ENCODE measurements at regions not wholly inside any gene's neighbourhood (a gene's known extent, or its start where the extent isn't known, plus 50 kb on each side); places are given as distances from the start of the nearest gene placed in this dataset.
"Not testable (repeated sequence)": the region's sequence is repeated elsewhere in the genome, so short reads cannot be mapped to it uniquely, and the experiment has no call there.

GRCh38 chr7:159306012-159306411, 161.3 kb upstream of the VIPR2 start:
- H3K36me3 Mint-ChIP-seq, result peaks cover 10% of the 10 kb centered on the region
- TF ChIP-seq CTCF (IDR thresholded peaks at IDR 0.05), result no peak
- intact Hi-C loops (cut with micrococcal nuclease), result no loop called here
- 60% methylated on average over 1 of the region's 2 CpGs for WGBS (ENCODE audit: insufficient coverage)
- Histone ChIP-seq H3K4me3 (ENCODE audit: low read length) (no peak overlapping the region), H3K27me3 (ENCODE audit: control insufficient read depth, insufficient read depth, low read length) (no peaks in the 10 kb centered on the region), H3K36me3 (ENCODE audit: control insufficient read depth, insufficient read depth, low read length) (no peaks in the 10 kb centered on the region), H3K9me3 (ENCODE audit: control insufficient read depth, insufficient read depth, low read length) (no peaks in the 10 kb centered on the region), H3K27ac (ENCODE audit: low read length) (no peak overlapping the region), H3K4me1 (ENCODE audit: control insufficient read depth, insufficient read depth, low read length) (no peaks in the 10 kb centered on the region)
- H3K27ac Mint-ChIP-seq, result no peak overlapping the region
- no peak for DNase-seq
- H3K9me3 Mint-ChIP-seq, result no peaks in the 10 kb centered on the region
- no peak overlapping the region for H3K4me3 Mint-ChIP-seq
- peaks cover 21 to 22% of the 10 kb centered on the region in 2 donors for H3K4me1 Mint-ChIP-seq
- H3K27me3 Mint-ChIP-seq (ENCODE audit: low read depth in 2 of 2), result peaks cover 8 to 23% of the 10 kb centered on the region in 2 donors
- peak in 2 of 3 donors; percentile 46 to 54 for ATAC-seq

GRCh38 chr7:159305185-159305584, 160.5 kb upstream of the VIPR2 start:
- DNase-seq; intact Hi-C loops (cut with micrococcal nuclease); H3K4me3 ChIP-seq (ENCODE audit: low read length); H3K36me3 ChIP-seq (ENCODE audit: control insufficient read depth, insufficient read depth, low read length); H3K9me3 Mint-ChIP-seq; H3K27me3 ChIP-seq (ENCODE audit: control insufficient read depth, insufficient read depth, low read length); H3K9me3 ChIP-seq (ENCODE audit: control insufficient read depth, insufficient read depth, low read length); ATAC-seq; H3K27ac ChIP-seq (ENCODE audit: low read length); H3K4me3 Mint-ChIP-seq; H3K4me1 ChIP-seq (ENCODE audit: control insufficient read depth, insufficient read depth, low read length): not testable (repeated sequence)
- peaks cover 4 to 20% of the 10 kb centered on the region in 2 donors for H3K27me3 Mint-ChIP-seq (ENCODE audit: low read depth in 2 of 2)
- peaks cover 21 to 22% of the 10 kb centered on the region in 2 donors for H3K4me1 Mint-ChIP-seq
- H3K36me3 Mint-ChIP-seq, result peaks cover 12% of the 10 kb centered on the region
- no CpG with 5 or more reads among the region's 3 CpGs for WGBS (ENCODE audit: insufficient coverage)
- peak overlapping the region; percentile 12 to 19 for H3K27ac Mint-ChIP-seq

- WGBS (ENCODE audit: insufficient coverage), result 71% methylated on average over 1 of the region's 2 CpGs
Observed at GRCh38 chr7:159303510-159303909, 158.8 kb upstream of the VIPR2 start.

GRCh38 chr7:159296093-159296681, 151.5 kb upstream of the VIPR2 start:
- Histone ChIP-seq H3K36me3 (ENCODE audit: control insufficient read depth, insufficient read depth, low read length) (no peaks in the 10 kb centered on the region), H3K27ac (ENCODE audit: low read length) (no peak overlapping the region), H3K4me3 (ENCODE audit: low read length) (no peak overlapping the region), H3K4me1 (ENCODE audit: control insufficient read depth, insufficient read depth, low read length) (peaks cover 9% of the 10 kb centered on the region), H3K9me3 (ENCODE audit: control insufficient read depth, insufficient read depth, low read length) (peaks cover 5% of the 10 kb centered on the region), H3K27me3 (ENCODE audit: control insufficient read depth, insufficient read depth, low read length) (peaks cover 3% of the 10 kb centered on the region)
- Mint-ChIP-seq H3K27ac (peak overlapping the region in 1 of 2 donors; percentile 45), H3K36me3 (peaks cover 4% of the 10 kb centered on the region), H3K9me3 (peaks cover 0 to 3% of the 10 kb centered on the region in 2 donors), H3K4me1 (peaks cover 6 to 20% of the 10 kb centered on the region in 2 donors), H3K4me3 (no peak overlapping the region), H3K27me3 (ENCODE audit: low read depth in 2 of 2) (peaks cover under 1 to 12% of the 10 kb centered on the region in 2 donors)
- no peak for TF ChIP-seq CTCF (IDR thresholded peaks at IDR 0.05)
- DNase-seq (no peak), ATAC-seq (peak; percentile 54 to 73 (median 65))
- intact Hi-C loops (cut with micrococcal nuclease), result no loop called here
- WGBS (ENCODE audit: insufficient coverage), result 43% methylated on average over 4 of the region's 4 CpGs

More at GRCh38 chr7:159303510-159303909, 158.8 kb upstream of the VIPR2 start:
- H3K27me3 ChIP-seq (ENCODE audit: control insufficient read depth, insufficient read depth, low read length); H3K27me3 Mint-ChIP-seq (ENCODE audit: low read depth in 2 of 2); DNase-seq; intact Hi-C loops (cut with micrococcal nuclease); H3K36me3 ChIP-seq (ENCODE audit: control insufficient read depth, insufficient read depth, low read length); H3K4me1 ChIP-seq (ENCODE audit: control insufficient read depth, insufficient read depth, low read length); H3K9me3 Mint-ChIP-seq; H3K4me3 ChIP-seq (ENCODE audit: low read length); H3K27ac ChIP-seq (ENCODE audit: low read length); ATAC-seq; H3K9me3 ChIP-seq (ENCODE audit: control insufficient read depth, insufficient read depth, low read length); H3K27ac Mint-ChIP-seq; H3K4me3 Mint-ChIP-seq: not testable (repeated sequence)
- peaks cover 17% of the 10 kb centered on the region in 2 donors for H3K4me1 Mint-ChIP-seq
- peaks cover 12% of the 10 kb centered on the region for H3K36me3 Mint-ChIP-seq

- peaks cover 8 to 22% of the 10 kb centered on the region in 2 donors for H3K27me3 Mint-ChIP-seq (ENCODE audit: low read depth in 2 of 2)
Observed at GRCh38 chr7:159286487-159286886, 141.8 kb upstream of the VIPR2 start.

More at GRCh38 chr7:159286487-159286886, 141.8 kb upstream of the VIPR2 start:
- ATAC-seq; H3K9me3 Mint-ChIP-seq; H3K27ac Mint-ChIP-seq; H3K9me3 ChIP-seq (ENCODE audit: control insufficient read depth, insufficient read depth, low read length); H3K4me1 Mint-ChIP-seq; H3K4me3 ChIP-seq (ENCODE audit: low read length); DNase-seq; H3K27ac ChIP-seq (ENCODE audit: low read length); H3K4me3 Mint-ChIP-seq; H3K36me3 ChIP-seq (ENCODE audit: control insufficient read depth, insufficient read depth, low read length); intact Hi-C loops (cut with micrococcal nuclease); H3K27me3 ChIP-seq (ENCODE audit: control insufficient read depth, insufficient read depth, low read length); H3K4me1 ChIP-seq (ENCODE audit: control insufficient read depth, insufficient read depth, low read length): not testable (repeated sequence)
- H3K36me3 Mint-ChIP-seq, result peaks cover 29% of the 10 kb centered on the region
